A549 (cell line): ENCODE measurements at regions not wholly inside any gene's neighbourhood (a gene's known extent, or its start where the extent isn't known, plus 50 kb on each side); places are given as distances from the start of the nearest gene placed in this dataset.

Experiments used
- ATAC-seq, 2 experiments: fragments of 200-7000 bp in 1 of 2; fragments of >200 bp in 1 of 2; cut with Nextera tagmentation in 1 of 2; cut with Tn5 transposase in 1 of 2; 3 replicates each; pipeline versions ENCODE4 v1.8.0 to v1.9.1; 2018 to 2020; ENCODE audit warnings: mild to moderate bottlenecking in 1 of 2, moderate library complexity in 1 of 2
- CTCF ChIA-PET: fragments of 300-600 bp; sonication (Branson Sonifier 250); formaldehyde crosslinking; extraction: SDS; loops from one replicate; lab custom pipeline; 2021; ENCODE audit warnings: antibody characterized with exemption, inconsistent platforms; lab: Yijun Ruan, JAX
- POLR2A ChIA-PET: fragments of 350-600 bp; formaldehyde crosslinking; extraction: SDS; loops from one replicate; lab custom pipeline; 2021; ENCODE audit warnings: antibody characterized with exemption, inconsistent platforms; lab: Yijun Ruan, JAX
- DNase-seq, 2 experiments: peaks; one replicate each; pipeline versions ENCODE4 v3.0.0 to v3.0.0-alpha.2; 2011 to 2016; ENCODE audit warnings: low read depth in 1 of 2, low spot score in 1 of 2
- FAIRE-seq: peaks from 2 replicates; lab custom pipeline; 2011; peaks lifted over from hg19 to GRCh38; lab: Jason Lieb, UNC
- H3K27ac ChIP-seq, 2 experiments: fragments of >200 bp; sonication (Bioruptor Twin); formaldehyde crosslinking; 3 replicates each; pipeline ENCODE4 v1.5.1; 2016 to 2017
- H3K4me1 ChIP-seq: fragments of >200 bp; sonication (Bioruptor Twin); formaldehyde crosslinking; 3 replicates; pipeline ENCODE4 v1.6.1; 2016
- H3K4me2 ChIP-seq: fragments of >200 bp; sonication (Bioruptor Twin); formaldehyde crosslinking; 3 replicates; pipeline ENCODE4 v1.6.1; 2016
- H3K4me3 ChIP-seq: fragments of >200 bp; sonication (Bioruptor Twin); formaldehyde crosslinking; 3 replicates; pipeline ENCODE4 v1.5.1; 2016
- H3K9me3 ChIP-seq: fragments of >200 bp; sonication (Bioruptor Twin); formaldehyde crosslinking; 3 replicates; pipeline ENCODE4 v1.6.1; 2016
- CBX2 ChIP-seq: fragments of 200-600 bp; sonication (generic); IDR thresholded peaks from 2 replicates; pipeline ENCODE4 v1.6.1; 2016; ENCODE audit warnings: low read depth, mild to moderate bottlenecking, borderline replicate concordance
- CEBPB ChIP-seq, 2 experiments: fragments of >200 bp in 1 of 2; sonication (Bioruptor Twin) in 1 of 2; formaldehyde crosslinking in 1 of 2; IDR thresholded peaks; 2 replicates each; pipeline ENCODE4 v1.6.1; 2012 to 2016
- CHD2 ChIP-seq: fragments of 150-350 bp; IDR thresholded peaks from 2 replicates; pipeline ENCODE4 v1.6.1; 2014; ENCODE audit warnings: low read length; ENCODE audit not compliant: partially characterized antibody
- EHF ChIP-seq: fragments of 250-450 bp; sonication (Bioruptor Pico); IDR thresholded peaks from 2 replicates; pipeline ENCODE4 v1.5.0; 2020; ENCODE audit warnings: mild to moderate bottlenecking
- ESRRA ChIP-seq: fragments of 150-350 bp; IDR thresholded peaks from 2 replicates; pipeline ENCODE4 v1.6.1; 2014; ENCODE audit warnings: mild to moderate bottlenecking, low read length, borderline replicate concordance
- FOXS1 ChIP-seq: fragments of 250-450 bp; sonication (Bioruptor Pico); IDR thresholded peaks from 2 replicates; pipeline ENCODE4 v1.5.0; 2020; ENCODE audit warnings: mild to moderate bottlenecking, moderate library complexity
- HDAC2 ChIP-seq: fragments of 200-600 bp; sonication (generic); IDR thresholded peaks from 2 replicates; pipeline ENCODE4 v1.6.1; 2016
- HEYL ChIP-seq: fragments of 250-450 bp; sonication (Bioruptor Pico); IDR thresholded peaks from 2 replicates; pipeline ENCODE4 v1.8.0; 2021; ENCODE audit warnings: mild to moderate bottlenecking, moderate library complexity
- HOXB5 ChIP-seq: fragments of 250-450 bp; sonication (Bioruptor Pico); IDR thresholded peaks from 2 replicates; pipeline ENCODE4 v1.5.0; 2020; ENCODE audit warnings: mild to moderate bottlenecking, moderate library complexity
- JUN ChIP-seq, 2 experiments: fragments of >200 bp; sonication (Bioruptor Twin); formaldehyde crosslinking; IDR thresholded peaks; 2 replicates in 1 of 2; 3 replicates in 1 of 2; pipeline ENCODE4 v1.6.1; 2016 to 2017
- KDM5A ChIP-seq: fragments of 200-600 bp; sonication (generic); IDR thresholded peaks from 2 replicates; pipeline ENCODE4 v1.6.1; 2016; ENCODE audit warnings: antibody characterized with exemption, mild to moderate bottlenecking
- MAZ ChIP-seq: fragments of 150-350 bp; IDR thresholded peaks from 2 replicates; pipeline ENCODE4 v1.6.1; 2014; ENCODE audit warnings: antibody characterized with exemption, low read depth, low read length, borderline replicate concordance
- NFE2L2 ChIP-seq: fragments of 150-350 bp; conservative IDR thresholded peaks from 2 replicates; pipeline ENCODE4 v1.6.1; 2014; ENCODE audit warnings: low read length
- NPAS2 ChIP-seq: fragments of 250-450 bp; sonication (Bioruptor Pico); IDR thresholded peaks from 2 replicates; pipeline ENCODE4 v1.8.0; 2022; ENCODE audit warnings: mild to moderate bottlenecking, moderate library complexity, borderline replicate concordance
- POLR2AphosphoS2 ChIP-seq: conservative IDR thresholded peaks from 2 replicates; pipeline ENCODE4 v1.6.1; 2012; ENCODE audit warnings: low read length, improper control_type of control experiment, inconsistent platforms
- RARB ChIP-seq: fragments of 250-450 bp; sonication (Bioruptor Pico); IDR thresholded peaks from 2 replicates; pipeline ENCODE4 v1.8.0; 2021; ENCODE audit warnings: mild to moderate bottlenecking, moderate library complexity
- RFX5 ChIP-seq: fragments of 450-650 bp; IDR thresholded peaks from 2 replicates; pipeline ENCODE4 v1.7.1; 2014; ENCODE audit warnings: antibody characterized with exemption, mild to moderate bottlenecking, moderate library complexity
- RNF2 ChIP-seq: fragments of 200-600 bp; sonication (generic); IDR thresholded peaks from 2 replicates; pipeline ENCODE4 v1.6.1; 2016; ENCODE audit warnings: low read depth, mild to moderate bottlenecking, antibody characterized with exemption, moderate library complexity, borderline replicate concordance
- TFCP2L1 ChIP-seq: fragments of 250-450 bp; sonication (Bioruptor Pico); IDR thresholded peaks from 2 replicates; pipeline ENCODE4 v1.5.0; 2021; ENCODE audit warnings: mild to moderate bottlenecking
- ZFP36 ChIP-seq: fragments of 450-650 bp; IDR thresholded peaks from 2 replicates; pipeline ENCODE4 v1.6.1; 2014; ENCODE audit warnings: borderline replicate concordance; ENCODE audit not compliant: partially characterized antibody
- ZSCAN20 ChIP-seq: fragments of 250-450 bp; sonication (Bioruptor Pico); IDR thresholded peaks from 2 replicates; pipeline ENCODE4 v1.8.0; 2022; ENCODE audit warnings: mild to moderate bottlenecking, moderate library complexity
- WGBS: methylation state at CpG from one replicate; pipeline ENCODE4 v1.1.6; 2017; ENCODE audit errors: missing lambda C conversion rate; 5-methylcytosine and 5-hydroxymethylcytosine counted together
- TF ChIP-seq, protein P1 (sequence below): IDR thresholded peaks from 2 replicates; pipeline ENCODE4 v1.6.1; 2012; ENCODE audit warnings: low read depth, borderline replicate concordance
- TF ChIP-seq, protein P2 (sequence below): fragments of 250-450 bp; sonication (Bioruptor Pico); IDR thresholded peaks from 2 replicates; pipeline ENCODE4 v1.5.0; 2021; ENCODE audit warnings: mild to moderate bottlenecking, moderate library complexity, borderline replicate concordance
- TF ChIP-seq, protein P3 (sequence below): fragments of >200 bp; sonication (Bioruptor Twin); formaldehyde crosslinking; IDR thresholded peaks from 3 replicates; pipeline ENCODE4 v1.5.1; 2016
- TF ChIP-seq, protein P4 (sequence below): fragments of >200 bp; sonication (Bioruptor Twin); formaldehyde crosslinking; IDR thresholded peaks from 3 replicates; pipeline ENCODE4 v1.6.1; 2016
- TF ChIP-seq, protein P5 (sequence below): IDR thresholded peaks from 2 replicates; pipeline ENCODE4 v1.6.1; 2012

DNA sequence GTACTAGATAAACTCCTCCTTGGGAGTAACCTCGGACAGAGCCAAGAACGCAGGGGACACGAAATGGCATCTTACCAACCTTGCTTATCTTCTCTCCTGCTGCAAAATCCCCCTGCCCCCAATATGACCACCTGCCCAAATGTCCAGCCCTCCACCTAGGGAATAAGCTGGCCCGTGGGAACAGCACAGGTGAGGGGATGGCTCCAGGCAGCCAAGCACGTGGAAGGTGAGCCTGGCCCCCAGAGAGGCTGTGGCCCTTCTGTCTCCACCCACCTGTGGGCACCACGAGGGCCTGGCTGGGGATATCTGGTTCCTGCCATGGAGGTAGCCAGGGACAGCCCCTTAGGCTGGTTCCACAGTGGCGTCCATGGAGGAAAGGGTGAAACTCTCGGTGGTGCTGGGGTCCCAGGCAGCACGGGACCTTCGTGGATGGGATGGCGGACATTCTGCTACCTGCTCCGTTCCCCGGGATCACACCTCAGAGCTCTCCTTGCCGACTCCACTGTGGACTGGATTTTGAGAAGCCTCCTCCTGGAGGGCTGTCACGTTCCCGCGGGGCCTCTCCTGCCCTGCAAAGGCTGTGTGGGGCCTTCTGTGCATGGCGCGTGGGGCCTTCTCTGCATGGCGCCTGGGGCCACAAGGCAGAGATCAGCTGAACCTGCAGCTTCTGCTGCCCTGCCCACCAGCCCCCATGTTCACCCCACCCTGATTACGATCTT lies 388.5 kb upstream of the TNRC6C start:
- ChIA-PET POLR2A (no interaction called here), CTCF (interaction anchor here (1.2 to 1.5 kb wide), 2 partner anchors 27 to 75 kb away, joined by 3 to 11 read pairs; no protein-coding TSS in a partner anchor)
- FAIRE-seq (no peak), DNase-seq (no peak), ATAC-seq (no peak)
- TF ChIP-seq, protein P1, sequence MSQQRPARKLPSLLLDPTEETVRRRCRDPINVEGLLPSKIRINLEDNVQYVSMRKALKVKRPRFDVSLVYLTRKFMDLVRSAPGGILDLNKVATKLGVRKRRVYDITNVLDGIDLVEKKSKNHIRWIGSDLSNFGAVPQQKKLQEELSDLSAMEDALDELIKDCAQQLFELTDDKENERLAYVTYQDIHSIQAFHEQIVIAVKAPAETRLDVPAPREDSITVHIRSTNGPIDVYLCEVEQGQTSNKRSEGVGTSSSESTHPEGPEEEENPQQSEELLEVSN: no peak
- no peak overlapping the region for H3K27ac ChIP-seq
- no peak overlapping the region for H3K4me2 ChIP-seq
- no peaks in the 10 kb centered on the region for H3K9me3 ChIP-seq
- H3K4me3 ChIP-seq: no peak overlapping the region
- peaks cover 12% of the 10 kb centered on the region; the same call in 1 of the 3 replicates for H3K4me1 ChIP-seq
- WGBS: 74% methylated on average over 21 of the region's 21 CpGs

DNA sequence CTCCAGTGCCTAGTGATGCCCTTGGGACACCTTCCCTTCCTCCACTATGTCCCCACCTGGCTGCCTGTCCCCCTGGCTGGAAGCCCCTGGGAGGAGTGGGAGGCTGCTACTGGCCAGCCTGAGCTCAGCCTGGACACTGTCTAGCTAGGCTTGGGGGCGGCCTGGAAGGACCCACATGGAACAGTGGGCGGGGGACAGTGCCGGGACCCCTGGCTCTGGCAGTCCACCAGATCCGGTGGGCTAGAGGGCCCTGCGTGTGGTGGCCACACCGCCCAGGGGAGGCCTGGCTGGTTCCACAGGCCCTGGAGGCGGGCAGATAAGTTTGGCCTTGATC lies 388.0 kb upstream of the TNRC6C start:
- no peaks in the 10 kb centered on the region for H3K9me3 ChIP-seq
- POLR2A ChIA-PET: no interaction called here
- WGBS: 76% methylated on average over 2 of the region's 7 CpGs
- TF ChIP-seq, protein P2, sequence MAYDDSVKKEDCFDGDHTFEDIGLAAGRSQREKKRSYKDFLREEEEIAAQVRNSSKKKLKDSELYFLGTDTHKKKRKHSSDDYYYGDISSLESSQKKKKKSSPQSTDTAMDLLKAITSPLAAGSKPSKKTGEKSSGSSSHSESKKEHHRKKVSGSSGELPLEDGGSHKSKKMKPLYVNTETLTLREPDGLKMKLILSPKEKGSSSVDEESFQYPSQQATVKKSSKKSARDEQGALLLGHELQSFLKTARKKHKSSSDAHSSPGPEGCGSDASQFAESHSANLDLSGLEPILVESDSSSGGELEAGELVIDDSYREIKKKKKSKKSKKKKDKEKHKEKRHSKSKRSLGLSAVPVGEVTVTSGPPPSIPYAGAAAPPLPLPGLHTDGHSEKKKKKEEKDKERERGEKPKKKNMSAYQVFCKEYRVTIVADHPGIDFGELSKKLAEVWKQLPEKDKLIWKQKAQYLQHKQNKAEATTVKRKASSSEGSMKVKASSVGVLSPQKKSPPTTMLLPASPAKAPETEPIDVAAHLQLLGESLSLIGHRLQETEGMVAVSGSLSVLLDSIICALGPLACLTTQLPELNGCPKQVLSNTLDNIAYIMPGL (CRISPR knock-in tag): no peak
- TF ChIP-seq, protein P3, sequence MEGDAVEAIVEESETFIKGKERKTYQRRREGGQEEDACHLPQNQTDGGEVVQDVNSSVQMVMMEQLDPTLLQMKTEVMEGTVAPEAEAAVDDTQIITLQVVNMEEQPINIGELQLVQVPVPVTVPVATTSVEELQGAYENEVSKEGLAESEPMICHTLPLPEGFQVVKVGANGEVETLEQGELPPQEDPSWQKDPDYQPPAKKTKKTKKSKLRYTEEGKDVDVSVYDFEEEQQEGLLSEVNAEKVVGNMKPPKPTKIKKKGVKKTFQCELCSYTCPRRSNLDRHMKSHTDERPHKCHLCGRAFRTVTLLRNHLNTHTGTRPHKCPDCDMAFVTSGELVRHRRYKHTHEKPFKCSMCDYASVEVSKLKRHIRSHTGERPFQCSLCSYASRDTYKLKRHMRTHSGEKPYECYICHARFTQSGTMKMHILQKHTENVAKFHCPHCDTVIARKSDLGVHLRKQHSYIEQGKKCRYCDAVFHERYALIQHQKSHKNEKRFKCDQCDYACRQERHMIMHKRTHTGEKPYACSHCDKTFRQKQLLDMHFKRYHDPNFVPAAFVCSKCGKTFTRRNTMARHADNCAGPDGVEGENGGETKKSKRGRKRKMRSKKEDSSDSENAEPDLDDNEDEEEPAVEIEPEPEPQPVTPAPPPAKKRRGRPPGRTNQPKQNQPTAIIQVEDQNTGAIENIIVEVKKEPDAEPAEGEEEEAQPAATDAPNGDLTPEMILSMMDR: no peak
- TF ChIP-seq KDM5A (no peak), POLR2AphosphoS2 (no peak), CHD2 (no peak), HDAC2 (no peak), HEYL (CRISPR knock-in tag) (no peak), JUN (IDR thresholded peaks at IDR 0.05) (no peak), MAZ (no peak), NFE2L2 (no peak), RARB (CRISPR knock-in tag) (no peak), ZSCAN20 (CRISPR knock-in tag) (no peak)
- TF ChIP-seq, protein P4, sequence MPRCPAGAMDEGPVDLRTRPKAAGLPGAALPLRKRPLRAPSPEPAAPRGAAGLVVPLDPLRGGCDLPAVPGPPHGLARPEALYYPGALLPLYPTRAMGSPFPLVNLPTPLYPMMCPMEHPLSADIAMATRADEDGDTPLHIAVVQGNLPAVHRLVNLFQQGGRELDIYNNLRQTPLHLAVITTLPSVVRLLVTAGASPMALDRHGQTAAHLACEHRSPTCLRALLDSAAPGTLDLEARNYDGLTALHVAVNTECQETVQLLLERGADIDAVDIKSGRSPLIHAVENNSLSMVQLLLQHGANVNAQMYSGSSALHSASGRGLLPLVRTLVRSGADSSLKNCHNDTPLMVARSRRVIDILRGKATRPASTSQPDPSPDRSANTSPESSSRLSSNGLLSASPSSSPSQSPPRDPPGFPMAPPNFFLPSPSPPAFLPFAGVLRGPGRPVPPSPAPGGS: no peak
- TF ChIP-seq, all 56 proteins: peak for 0
- no peak for DNase-seq
- no peak for FAIRE-seq
- ATAC-seq: no peak
- H3K4me3 ChIP-seq: no peak overlapping the region
- peaks cover 12% of the 10 kb centered on the region; the same call in 1 of the 3 replicates for H3K4me1 ChIP-seq
- H3K4me2 ChIP-seq: no peak overlapping the region
- CTCF ChIA-PET: interaction anchor here (1.2 to 1.5 kb wide), 2 partner anchors 27 to 75 kb away, joined by 3 to 11 read pairs; no protein-coding TSS in a partner anchor
- H3K27ac ChIP-seq: no peak overlapping the region

DNA sequence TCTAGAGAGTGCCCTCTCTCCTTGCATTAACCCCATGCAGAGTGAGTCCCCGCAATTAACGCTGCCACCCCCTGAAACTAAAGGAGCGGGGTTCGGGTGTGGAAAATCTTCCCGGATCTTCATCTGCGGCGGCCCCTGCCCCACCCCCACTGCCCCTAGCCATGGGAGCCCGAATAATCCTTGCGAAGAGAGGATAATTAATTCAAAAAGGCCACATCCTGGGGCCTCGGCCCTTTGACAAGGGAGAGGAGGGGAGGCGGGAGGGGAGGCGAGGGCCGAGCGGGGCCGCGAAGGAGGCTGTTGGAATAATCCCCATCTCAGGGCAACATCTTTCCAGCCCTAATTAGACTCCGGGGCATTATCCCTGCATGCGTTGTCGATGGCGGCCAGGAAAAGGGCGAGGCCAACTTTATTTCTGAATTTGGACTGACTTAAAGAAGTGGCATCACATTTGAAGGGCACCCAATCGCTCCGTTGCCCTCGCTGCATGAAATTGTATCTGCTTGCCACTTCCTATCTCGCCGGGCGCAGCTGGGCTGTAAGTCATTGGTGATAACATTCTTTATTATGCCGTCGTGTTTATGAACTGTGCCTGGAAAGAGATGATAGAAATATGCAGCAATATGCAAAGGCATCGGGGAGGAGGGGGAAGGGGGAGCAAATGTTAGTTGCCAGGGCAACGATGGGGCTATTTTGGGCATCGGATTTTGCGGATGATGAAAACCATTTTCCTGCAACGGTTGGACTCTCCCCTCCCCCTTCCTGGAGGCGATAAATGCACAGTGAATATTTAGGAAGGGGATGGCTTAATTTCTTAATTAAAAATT lies 387.1 kb upstream of the TNRC6C start:
- H3K27ac ChIP-seq: no peak overlapping the region
- H3K4me2 ChIP-seq: no peak overlapping the region
- H3K4me3 ChIP-seq: no peak overlapping the region
- ATAC-seq (no peak), FAIRE-seq (no peak), DNase-seq (no peak)
- CTCF ChIA-PET: interaction anchor here (0.9 to 2.3 kb wide), 4 partner anchors 11 to 446 kb away, joined by 4 to 11 read pairs (median 8); no protein-coding TSS in a partner anchor
- peaks cover 12% of the 10 kb centered on the region; the same call in 1 of the 3 replicates for H3K4me1 ChIP-seq
- 75% methylated on average over 35 of the region's 35 CpGs for WGBS
- no peaks in the 10 kb centered on the region for H3K9me3 ChIP-seq
- POLR2A ChIA-PET: no interaction called here
- TF ChIP-seq RFX5 (no peak), CBX2 (no peak), HOXB5 (CRISPR knock-in tag) (no peak), EHF (CRISPR knock-in tag) (no peak), ZSCAN20 (CRISPR knock-in tag) (no peak), ZFP36 (no peak), NPAS2 (CRISPR knock-in tag) (no peak), RNF2 (no peak), ESRRA (no peak), TFCP2L1 (no peak), FOXS1 (CRISPR knock-in tag) (no peak), CEBPB (IDR thresholded peaks at IDR 0.05) (no peak)
- TF ChIP-seq, protein P5, sequence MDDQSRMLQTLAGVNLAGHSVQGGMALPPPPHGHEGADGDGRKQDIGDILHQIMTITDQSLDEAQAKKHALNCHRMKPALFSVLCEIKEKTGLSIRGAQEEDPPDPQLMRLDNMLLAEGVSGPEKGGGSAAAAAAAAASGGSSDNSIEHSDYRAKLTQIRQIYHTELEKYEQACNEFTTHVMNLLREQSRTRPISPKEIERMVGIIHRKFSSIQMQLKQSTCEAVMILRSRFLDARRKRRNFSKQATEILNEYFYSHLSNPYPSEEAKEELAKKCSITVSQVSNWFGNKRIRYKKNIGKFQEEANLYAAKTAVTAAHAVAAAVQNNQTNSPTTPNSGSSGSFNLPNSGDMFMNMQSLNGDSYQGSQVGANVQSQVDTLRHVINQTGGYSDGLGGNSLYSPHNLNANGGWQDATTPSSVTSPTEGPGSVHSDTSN: no peak
